Activated T-helper 1 cell treated with anti-CD3 and anti-CD28 coated beads, Interleukin-12 subunit alpha, Interleukin-12 subunit beta, Interleukin-2, Interleukin-4 antibody, amounts not matched to agents 30 ng/mL and 10 ng/mL and 1 ng/mL, durations not matched to agents 14 hours and 24 hours and 36 hours (primary cell): ENCODE measurements at regions not wholly inside any gene's neighbourhood (a gene's known extent, or its start where the extent isn't known, plus 50 kb on each side); places are given as distances from the start of the nearest gene placed in this dataset.

Experiments used
- DNase-seq: peaks from one replicate; pipeline ENCODE4 v3.0.0; 2021; ENCODE audit warnings: low spot score
- H3K27ac Mint-ChIP-seq: one replicate; pipeline ENCODE4 v1.8.0; 2021; ENCODE audit warnings: mild to moderate bottlenecking, mixed read lengths
- H3K27me3 Mint-ChIP-seq: one replicate; pipeline ENCODE4 v1.8.0; 2022; ENCODE audit warnings: mild to moderate bottlenecking, moderate library complexity, mixed read lengths; ENCODE audit not compliant: insufficient read depth
- H3K36me3 Mint-ChIP-seq: one replicate; pipeline ENCODE4 v1.8.0; 2021; ENCODE audit warnings: low read depth, mixed read lengths
- H3K4me1 Mint-ChIP-seq: one replicate; pipeline ENCODE4 v1.8.0; 2021; ENCODE audit warnings: low read depth, mixed read lengths
- H3K4me3 Mint-ChIP-seq: one replicate; pipeline ENCODE4 v1.8.0; 2021; ENCODE audit warnings: mild to moderate bottlenecking, moderate library complexity, mixed read lengths
- H3K9me3 Mint-ChIP-seq: one replicate; pipeline ENCODE4 v1.8.0; 2021; ENCODE audit warnings: mixed read lengths
- intact Hi-C: fragments of 100-400 bp; cut with micrococcal nuclease; formaldehyde crosslinking; loops from one replicate; pipeline ENCODE4 v1.15.1; 2024

GRCh38 chr16:54805648-54806047 is 125.0 kb upstream of the IRX5 start:
- no peaks in the 10 kb centered on the region for H3K27me3 Mint-ChIP-seq
- no peak overlapping the region for H3K4me3 Mint-ChIP-seq
- no peak overlapping the region for H3K27ac Mint-ChIP-seq
- intact Hi-C loops = no loop called here
- H3K36me3 Mint-ChIP-seq = no peaks in the 10 kb centered on the region
- no peak for DNase-seq
- peaks cover 4% of the 10 kb centered on the region for H3K9me3 Mint-ChIP-seq
- H3K4me1 Mint-ChIP-seq = no peaks in the 10 kb centered on the region

- no peaks in the 10 kb centered on the region for H3K4me1 Mint-ChIP-seq
- no peak overlapping the region for H3K4me3 Mint-ChIP-seq
- H3K27me3 Mint-ChIP-seq = no peaks in the 10 kb centered on the region
- peaks cover 14% of the 10 kb centered on the region for H3K9me3 Mint-ChIP-seq
- no peaks in the 10 kb centered on the region for H3K36me3 Mint-ChIP-seq
- DNase-seq = no peak
- no peak overlapping the region for H3K27ac Mint-ChIP-seq
- intact Hi-C loops = no loop called here
These were observed 129.4 kb upstream of the IRX5 start for GRCh38 chr16:54801057-54801844.

GRCh38 chr16:54798267-54798666 is 132.4 kb upstream of the IRX5 start:
- peaks cover 14% of the 10 kb centered on the region for H3K9me3 Mint-ChIP-seq
- H3K27me3 Mint-ChIP-seq = peaks cover 2% of the 10 kb centered on the region
- no peaks in the 10 kb centered on the region for H3K4me1 Mint-ChIP-seq
- H3K4me3 Mint-ChIP-seq = no peak overlapping the region
- no peak overlapping the region for H3K27ac Mint-ChIP-seq
- DNase-seq = no peak
- H3K36me3 Mint-ChIP-seq = no peaks in the 10 kb centered on the region
- intact Hi-C loops = no loop called here

- Mint-ChIP-seq H3K4me1 (no peaks in the 10 kb centered on the region), H3K27me3 (peaks cover 2% of the 10 kb centered on the region), H3K27ac (no peak overlapping the region), H3K36me3 (no peaks in the 10 kb centered on the region), H3K9me3 (peaks cover 14% of the 10 kb centered on the region), H3K4me3 (no peak overlapping the region)
- intact Hi-C loops = no loop called here
- no peak for DNase-seq
These were observed 134.5 kb upstream of the IRX5 start for GRCh38 chr16:54796211-54796610.

- Mint-ChIP-seq H3K27ac (no peak overlapping the region), H3K9me3 (no peaks in the 10 kb centered on the region), H3K36me3 (no peaks in the 10 kb centered on the region), H3K4me1 (no peaks in the 10 kb centered on the region), H3K27me3 (peaks cover 4% of the 10 kb centered on the region), H3K4me3 (no peak overlapping the region)
- DNase-seq = no peak
- intact Hi-C loops = no loop called here
These were observed 137.9 kb upstream of the IRX5 start for GRCh38 chr16:54792811-54793210.

- intact Hi-C loops = no loop called here
- Mint-ChIP-seq H3K9me3 (no peaks in the 10 kb centered on the region), H3K36me3 (no peaks in the 10 kb centered on the region), H3K27me3 (peaks cover 2% of the 10 kb centered on the region), H3K4me3 (no peak overlapping the region), H3K27ac (no peak overlapping the region), H3K4me1 (no peaks in the 10 kb centered on the region)
- DNase-seq = no peak
These were observed 143.6 kb upstream of the IRX5 start for GRCh38 chr16:54787045-54787444.

- Mint-ChIP-seq H3K36me3 (no peaks in the 10 kb centered on the region), H3K9me3 (no peaks in the 10 kb centered on the region), H3K4me3 (no peak overlapping the region), H3K27me3 (peaks cover 2% of the 10 kb centered on the region), H3K27ac (no peak overlapping the region), H3K4me1 (no peaks in the 10 kb centered on the region)
- intact Hi-C loops = no loop called here
- no peak for DNase-seq
These were observed 146.7 kb upstream of the IRX5 start for GRCh38 chr16:54783980-54784379.

GRCh38 chr16:54783226-54783625 is 147.4 kb upstream of the IRX5 start:
- peaks cover under 1% of the 10 kb centered on the region for H3K27me3 Mint-ChIP-seq
- H3K9me3 Mint-ChIP-seq = no peaks in the 10 kb centered on the region
- no peaks in the 10 kb centered on the region for H3K36me3 Mint-ChIP-seq
- intact Hi-C loops = no loop called here
- no peak overlapping the region for H3K4me3 Mint-ChIP-seq
- H3K4me1 Mint-ChIP-seq = no peaks in the 10 kb centered on the region
- DNase-seq = no peak
- H3K27ac Mint-ChIP-seq = no peak overlapping the region

- Mint-ChIP-seq H3K4me3 (no peak overlapping the region), H3K9me3 (no peaks in the 10 kb centered on the region), H3K4me1 (no peaks in the 10 kb centered on the region), H3K27ac (no peak overlapping the region), H3K36me3 (no peaks in the 10 kb centered on the region), H3K27me3 (no peaks in the 10 kb centered on the region)
- DNase-seq = no peak
- intact Hi-C loops = no loop called here
These were observed 150.4 kb upstream of the IRX5 start for GRCh38 chr16:54780266-54780665.

GRCh38 chr16:54779549-54779948 is 151.1 kb upstream of the IRX5 start:
- H3K36me3 Mint-ChIP-seq = no peaks in the 10 kb centered on the region
- no peak overlapping the region for H3K27ac Mint-ChIP-seq
- no peak overlapping the region for H3K4me3 Mint-ChIP-seq
- no peaks in the 10 kb centered on the region for H3K27me3 Mint-ChIP-seq
- H3K9me3 Mint-ChIP-seq = no peaks in the 10 kb centered on the region
- H3K4me1 Mint-ChIP-seq = no peaks in the 10 kb centered on the region
- DNase-seq = no peak
- intact Hi-C loops = no loop called here

- no peaks in the 10 kb centered on the region for H3K9me3 Mint-ChIP-seq
- intact Hi-C loops = no loop called here
- H3K27ac Mint-ChIP-seq = no peak overlapping the region
- H3K36me3 Mint-ChIP-seq = no peaks in the 10 kb centered on the region
- no peaks in the 10 kb centered on the region for H3K4me1 Mint-ChIP-seq
- no peak for DNase-seq
- no peak overlapping the region for H3K4me3 Mint-ChIP-seq
- H3K27me3 Mint-ChIP-seq = no peaks in the 10 kb centered on the region
These were observed 155.9 kb upstream of the IRX5 start for GRCh38 chr16:54774768-54775167.

- H3K27ac Mint-ChIP-seq = no peak overlapping the region
- no peak overlapping the region for H3K4me3 Mint-ChIP-seq
- DNase-seq = no peak
- H3K9me3 Mint-ChIP-seq = no peaks in the 10 kb centered on the region
- H3K4me1 Mint-ChIP-seq = no peaks in the 10 kb centered on the region
- H3K36me3 Mint-ChIP-seq = no peaks in the 10 kb centered on the region
- intact Hi-C loops = no loop called here
- H3K27me3 Mint-ChIP-seq = no peaks in the 10 kb centered on the region
These were observed 158.3 kb upstream of the IRX5 start for GRCh38 chr16:54772400-54772799.

GRCh38 chr16:54766355-54766754 is 164.3 kb upstream of the IRX5 start:
- no peak for DNase-seq
- Mint-ChIP-seq H3K4me1 (no peaks in the 10 kb centered on the region), H3K27ac (no peak overlapping the region), H3K27me3 (no peaks in the 10 kb centered on the region), H3K4me3 (no peak overlapping the region), H3K36me3 (no peaks in the 10 kb centered on the region), H3K9me3 (peaks cover 6% of the 10 kb centered on the region)
- intact Hi-C loops = no loop called here

- H3K4me1 Mint-ChIP-seq = no peaks in the 10 kb centered on the region
- no peaks in the 10 kb centered on the region for H3K9me3 Mint-ChIP-seq
- intact Hi-C loops = no loop called here
- no peak overlapping the region for H3K4me3 Mint-ChIP-seq
- H3K27ac Mint-ChIP-seq = no peak overlapping the region
- no peak for DNase-seq
- H3K27me3 Mint-ChIP-seq = no peaks in the 10 kb centered on the region
- H3K36me3 Mint-ChIP-seq = no peaks in the 10 kb centered on the region
These were observed 180.4 kb upstream of the IRX5 start for GRCh38 chr16:54750249-54750648.
